ENCODE measurements at regions not wholly inside any gene's neighbourhood (a gene's known extent, or its start where the extent isn't known, plus 50 kb on each side); places are given as distances from the start of the nearest gene placed in this dataset.

- TF ChIP-seq CTCF (conservative IDR thresholded peaks at IDR 0.05) = no peak
- no peak for TF ChIP-seq EZH2 (IDR thresholded peaks at IDR 0.05; ENCODE audit: low read depth)
Measured at GRCh38 chr20:22384978-22385377, 199.4 kb downstream of the FOXA2 start.
